ENCODE measurements at regions not wholly inside any gene's neighbourhood (a gene's known extent, or its start where the extent isn't known, plus 50 kb on each side); places are given as distances from the start of the nearest gene placed in this dataset.

GRCh38 chr13:65829241-65830008 is 1400.7 kb downstream of the PCDH9 start:
- H3K27ac ChIP-seq (ENCODE audit: extremely low read length, insufficient read depth, low read length): no peak overlapping the region
- 64% methylated on average over 1 of the region's 16 CpGs for WGBS (ENCODE audit: low lambda C conversion rate)

More at GRCh38 chr13:65829241-65830008, 1400.7 kb downstream of the PCDH9 start:
- Histone ChIP-seq H3K9me3 (ENCODE audit: low read length) (no peaks in the 10 kb centered on the region), H3K4me3 (replicated peaks in 1 of 3; ENCODE audit: insufficient read depth in 1 of 3, low read depth in 2 of 3, low read length in 3 of 3) (no peak overlapping the region), H3K9ac (ENCODE audit: insufficient read depth, low read depth, low read length) (no peak overlapping the region), H3K27me3 (ENCODE audit: control insufficient read depth in 1 of 2, insufficient read depth in 2 of 2, low read length in 2 of 2) (no peaks in the 10 kb centered on the region), H3K36me3 (replicated peaks in 1 of 2; ENCODE audit: control insufficient read depth in 1 of 2, insufficient read depth in 2 of 2, low read length in 2 of 2) (no peaks in the 10 kb centered on the region), H3K4me2 (ENCODE audit: low read depth, low read length) (no peak overlapping the region), H2AFZ (ENCODE audit: low read length) (no peak overlapping the region), H4K20me1 (ENCODE audit: insufficient read depth, low read length) (no peaks in the 10 kb centered on the region), H3K79me2 (ENCODE audit: insufficient read depth, low read length) (no peaks in the 10 kb centered on the region), H3K4me1 (ENCODE audit: insufficient read depth, low read length) (no peaks in the 10 kb centered on the region)
- in situ Hi-C loops (cut with HindIII; ENCODE audit: extremely low pct_ligation_motif_present, low pct_unique_long_range_greater_than_20kb) (no loop called here), intact Hi-C loops (cut with micrococcal nuclease; ENCODE audit: unreplicated experiment) (no loop called here)
- BruUV-seq (replicated peaks): no TSS peak
- FAIRE-seq: no peak
- POLR2A ChIA-PET: no interaction called here
- no peak for DNase-seq (ENCODE audit: low spot score)
- CTCF ChIA-PET (ENCODE audit: low intra/inter-chr PET ratio, low total read pairs): no interaction called here
- ATAC-seq: no peak
- TF ChIP-seq KAT7 (CRISPR knock-in tag; IDR thresholded peaks at IDR 0.05; ENCODE audit: borderline replicate concordance) (no peak), ZNF44 (CRISPR knock-in tag; IDR thresholded peaks at IDR 0.05) (no peak), ZBTB42 (CRISPR knock-in tag; IDR thresholded peaks at IDR 0.05) (no peak), TEAD3 (CRISPR knock-in tag; optimal IDR thresholded peaks at IDR 0.05; ENCODE audit: borderline replicate concordance) (no peak), HOXA7 (CRISPR knock-in tag; IDR thresholded peaks at IDR 0.05) (no peak), ZXDC (CRISPR knock-in tag; IDR thresholded peaks at IDR 0.05) (no peak), YEATS2 (CRISPR knock-in tag; IDR thresholded peaks at IDR 0.05; ENCODE audit: borderline replicate concordance) (no peak), ZFP36 (IDR thresholded peaks at IDR 0.05; ENCODE audit: borderline replicate concordance, low read depth, low read length, partially characterized antibody) (no peak), BRD4 (CRISPR knock-in tag; IDR thresholded peaks at IDR 0.05) (no peak), FOXA3 (CRISPR knock-in tag; IDR thresholded peaks at IDR 0.05) (no peak), U2AF1 (optimal IDR thresholded peaks at IDR 0.05; ENCODE audit: low read depth, low read length) (no peak), AGO1 (IDR thresholded peaks at IDR 0.05; ENCODE audit: low read depth, low read length, poor library complexity, severe bottlenecking) (no peak), PRMT3 (CRISPR knock-in tag; IDR thresholded peaks at IDR 0.05; ENCODE audit: borderline replicate concordance, low read depth) (no peak), HOXA9 (CRISPR knock-in tag; IDR thresholded peaks at IDR 0.05; ENCODE audit: borderline replicate concordance) (no peak), ZNF207 (IDR thresholded peaks at IDR 0.05; ENCODE audit: borderline replicate concordance) (no peak), ZNF709 (CRISPR knock-in tag; IDR thresholded peaks at IDR 0.05) (no peak), SMC3 (IDR thresholded peaks at IDR 0.05; ENCODE audit: low read length) (no peak), MEIS2 (CRISPR knock-in tag; IDR thresholded peaks at IDR 0.05) (no peak), NRL (CRISPR knock-in tag; IDR thresholded peaks at IDR 0.05; ENCODE audit: borderline replicate concordance) (no peak)
- TF ChIP-seq, protein P1, sequence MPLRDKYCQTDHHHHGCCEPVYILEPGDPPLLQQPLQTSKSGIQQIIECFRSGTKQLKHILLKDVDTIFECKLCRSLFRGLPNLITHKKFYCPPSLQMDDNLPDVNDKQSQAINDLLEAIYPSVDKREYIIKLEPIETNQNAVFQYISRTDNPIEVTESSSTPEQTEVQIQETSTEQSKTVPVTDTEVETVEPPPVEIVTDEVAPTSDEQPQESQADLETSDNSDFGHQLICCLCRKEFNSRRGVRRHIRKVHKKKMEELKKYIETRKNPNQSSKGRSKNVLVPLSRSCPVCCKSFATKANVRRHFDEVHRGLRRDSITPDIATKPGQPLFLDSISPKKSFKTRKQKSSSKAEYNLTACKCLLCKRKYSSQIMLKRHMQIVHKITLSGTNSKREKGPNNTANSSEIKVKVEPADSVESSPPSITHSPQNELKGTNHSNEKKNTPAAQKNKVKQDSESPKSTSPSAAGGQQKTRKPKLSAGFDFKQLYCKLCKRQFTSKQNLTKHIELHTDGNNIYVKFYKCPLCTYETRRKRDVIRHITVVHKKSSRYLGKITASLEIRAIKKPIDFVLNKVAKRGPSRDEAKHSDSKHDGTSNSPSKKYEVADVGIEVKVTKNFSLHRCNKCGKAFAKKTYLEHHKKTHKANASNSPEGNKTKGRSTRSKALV (CRISPR knock-in tag; IDR thresholded peaks at IDR 0.05): no peak
